ENCODE measurements at regions not wholly inside any gene's neighbourhood (a gene's known extent, or its start where the extent isn't known, plus 50 kb on each side); places are given as distances from the start of the nearest gene placed in this dataset.

DNA sequence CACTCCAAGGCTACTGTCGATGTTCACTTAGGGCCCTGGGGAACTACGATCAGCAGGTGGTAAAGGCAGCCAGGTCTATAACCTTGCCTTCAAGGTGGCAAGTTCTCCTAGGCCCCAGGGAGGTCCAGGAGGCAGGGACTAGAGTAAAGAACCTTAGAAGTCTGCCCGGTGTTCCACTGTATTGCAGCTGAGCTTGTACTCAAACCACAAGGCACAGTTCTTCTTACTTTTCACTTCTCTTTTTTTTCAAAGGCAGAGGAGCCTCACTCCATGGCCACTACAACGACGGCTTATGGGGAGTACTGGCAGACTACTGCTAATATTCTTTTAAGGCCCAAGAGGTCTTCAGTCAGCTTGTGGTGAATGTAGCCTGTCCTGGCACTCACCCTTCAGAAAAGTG, 78.8 kb upstream of the GPR174 start:
- Histone ChIP-seq H3K27me3 (ENCODE audit: control insufficient read depth in 1 of 2, insufficient read depth in 2 of 2, low read length in 2 of 2) (no peaks in the 10 kb centered on the region), H3K79me2 (ENCODE audit: insufficient read depth, low read length) (no peaks in the 10 kb centered on the region), H3K36me3 (replicated peaks in 1 of 2; ENCODE audit: control insufficient read depth in 1 of 2, insufficient read depth in 2 of 2, low read length in 2 of 2) (no peaks in the 10 kb centered on the region), H3K4me1 (ENCODE audit: insufficient read depth, low read length) (no peaks in the 10 kb centered on the region), H3K27ac (ENCODE audit: extremely low read length, insufficient read depth, low read length) (no peak overlapping the region), H3K9ac (ENCODE audit: insufficient read depth, low read depth, low read length) (no peak overlapping the region), H3K4me2 (ENCODE audit: low read depth, low read length) (no peak overlapping the region), H3K4me3 (replicated peaks in 1 of 3; ENCODE audit: insufficient read depth in 1 of 3, low read depth in 2 of 3, low read length in 3 of 3) (no peak overlapping the region), H4K20me1 (ENCODE audit: insufficient read depth, low read length) (no peaks in the 10 kb centered on the region), H3K9me3 (ENCODE audit: low read length) (peaks cover 6% of the 10 kb centered on the region; the same call in 1 of the 2 replicates), H2AFZ (ENCODE audit: low read length) (no peak overlapping the region)
- intact Hi-C loops (cut with micrococcal nuclease; ENCODE audit: unreplicated experiment) (no loop called here), in situ Hi-C loops (cut with HindIII; ENCODE audit: extremely low pct_ligation_motif_present, low pct_unique_long_range_greater_than_20kb) (no loop called here)
- no peak for ATAC-seq
- ChIA-PET CTCF (ENCODE audit: low intra/inter-chr PET ratio, low total read pairs) (no interaction called here), POLR2A (no interaction called here)
- no peak for DNase-seq (ENCODE audit: low spot score)
- 0% methylated on average over 2 of the region's 5 CpGs for WGBS (ENCODE audit: low lambda C conversion rate)
- TF ChIP-seq NRL (CRISPR knock-in tag; IDR thresholded peaks at IDR 0.05; ENCODE audit: borderline replicate concordance) (no peak), ZNF101 (CRISPR knock-in tag; IDR thresholded peaks at IDR 0.05; ENCODE audit: borderline replicate concordance, low read depth) (no peak), SMAD3 (CRISPR knock-in tag; IDR thresholded peaks at IDR 0.05) (no peak), GLI4 (CRISPR knock-in tag; IDR thresholded peaks at IDR 0.05; ENCODE audit: borderline replicate concordance) (no peak), ZSCAN30 (CRISPR knock-in tag; IDR thresholded peaks at IDR 0.05) (no peak), TBL1XR1 (IDR thresholded peaks at IDR 0.05; ENCODE audit: borderline replicate concordance, low read length, partially characterized antibody) (no peak), KAT2B (IDR thresholded peaks at IDR 0.05; ENCODE audit: borderline replicate concordance, low read depth, low read length) (no peak), JUNB (CRISPR knock-in tag; IDR thresholded peaks at IDR 0.05; ENCODE audit: borderline replicate concordance) (no peak)
- FAIRE-seq, result no peak
- no TSS peak for BruUV-seq (replicated peaks)

DNA sequence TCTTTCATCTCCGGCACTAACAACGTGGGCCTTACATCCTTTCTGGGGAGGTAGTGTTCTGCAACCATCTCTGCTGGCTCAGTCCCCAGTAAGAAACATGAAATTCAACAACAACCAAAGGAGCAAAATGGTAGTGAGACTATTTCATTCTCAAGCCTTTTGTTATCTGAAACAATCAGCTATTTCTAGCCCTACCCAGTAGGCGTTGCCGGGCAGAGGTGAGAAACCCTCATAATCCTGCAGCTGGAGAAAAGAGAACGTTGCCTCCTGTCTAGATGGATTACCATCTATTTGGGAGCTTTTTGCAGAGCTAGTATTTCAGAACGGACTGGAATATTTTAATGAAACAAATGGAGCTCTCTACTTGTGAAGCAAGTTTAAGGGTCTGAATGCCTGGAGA, 66.4 kb upstream of the GPR174 start:
- Histone ChIP-seq H2AFZ (ENCODE audit: low read length) (no peak overlapping the region), H3K79me2 (ENCODE audit: insufficient read depth, low read length) (no peaks in the 10 kb centered on the region), H3K4me3 (replicated peaks in 1 of 3; ENCODE audit: insufficient read depth in 1 of 3, low read depth in 2 of 3, low read length in 3 of 3) (no peak overlapping the region), H3K36me3 (replicated peaks in 1 of 2; ENCODE audit: control insufficient read depth in 1 of 2, insufficient read depth in 2 of 2, low read length in 2 of 2) (no peaks in the 10 kb centered on the region), H3K27me3 (ENCODE audit: control insufficient read depth in 1 of 2, insufficient read depth in 2 of 2, low read length in 2 of 2) (no peaks in the 10 kb centered on the region), H3K4me1 (ENCODE audit: insufficient read depth, low read length) (no peaks in the 10 kb centered on the region), H4K20me1 (ENCODE audit: insufficient read depth, low read length) (no peaks in the 10 kb centered on the region), H3K27ac (ENCODE audit: extremely low read length, insufficient read depth, low read length) (no peak overlapping the region), H3K9ac (ENCODE audit: insufficient read depth, low read depth, low read length) (no peak overlapping the region), H3K9me3 (ENCODE audit: low read length) (no peaks in the 10 kb centered on the region), H3K4me2 (ENCODE audit: low read depth, low read length) (no peak overlapping the region)
- CTCF ChIA-PET (ENCODE audit: low intra/inter-chr PET ratio, low total read pairs), result no interaction called here
- ATAC-seq, result no peak
- 0% methylated on average over 3 of the region's 6 CpGs for WGBS (ENCODE audit: low lambda C conversion rate)
- no peak for DNase-seq (ENCODE audit: low spot score)
- intact Hi-C loops (cut with micrococcal nuclease; ENCODE audit: unreplicated experiment) (no loop called here), in situ Hi-C loops (cut with HindIII; ENCODE audit: extremely low pct_ligation_motif_present, low pct_unique_long_range_greater_than_20kb) (no loop called here)
- POLR2A ChIA-PET, result no interaction called here
- no TSS peak for BruUV-seq (replicated peaks)
- no peak for FAIRE-seq
- no peak for TF ChIP-seq MTF2 (CRISPR knock-in tag; IDR thresholded peaks at IDR 0.05; ENCODE audit: borderline replicate concordance)
- no peak for TF ChIP-seq FIP1L1 (IDR thresholded peaks at IDR 0.05; ENCODE audit: borderline replicate concordance, insufficient read depth, low read depth, low read length)
- no peak for TF ChIP-seq ZNF136 (CRISPR knock-in tag; IDR thresholded peaks at IDR 0.05; ENCODE audit: low read depth)

Data from HepG2 (cell line).